Smooth muscle cell (in vitro differentiated cells): ENCODE measurements at regions not wholly inside any gene's neighbourhood (a gene's known extent, or its start where the extent isn't known, plus 50 kb on each side); places are given as distances from the start of the nearest gene placed in this dataset.

Experiments
- DNase-seq: peaks from one replicate; lab custom pipeline; 2025; ENCODE audit not compliant: unreplicated experiment; lab: John Stamatoyannopoulos, UW
- H2AFZ ChIP-seq: fragments of 200-600 bp; sonication (generic); 2 replicates; pipeline ENCODE4 v1.6.0; 2016; ENCODE audit warnings: antibody characterized with exemption, low read depth, mild to moderate bottlenecking
- H3F3A ChIP-seq: fragments of 200-600 bp; sonication (generic); 2 replicates; pipeline ENCODE4 v1.6.0; 2017; ENCODE audit warnings: antibody characterized with exemption, low read depth
- H3K27ac ChIP-seq: fragments of 200-600 bp; sonication (generic); 2 replicates; pipeline ENCODE4 v1.5.1; 2016; ENCODE audit warnings: low read depth, mild to moderate bottlenecking
- H3K27me3 ChIP-seq: fragments of 200-600 bp; sonication (generic); 2 replicates; pipeline ENCODE4 v1.6.1; 2016; ENCODE audit warnings: low read depth, mild to moderate bottlenecking
- H3K36me3 ChIP-seq: fragments of 200-600 bp; sonication (generic); 2 replicates; pipeline ENCODE4 v1.5.1; 2016; ENCODE audit warnings: low read depth
- H3K4me1 ChIP-seq: fragments of 200-600 bp; sonication (generic); 2 replicates; pipeline ENCODE4 v1.5.1; 2016; ENCODE audit warnings: low read depth
- H3K4me2 ChIP-seq: fragments of 200-600 bp; sonication (generic); 2 replicates; pipeline ENCODE4 v1.6.0; 2016; ENCODE audit warnings: mild to moderate bottlenecking
- H3K4me3 ChIP-seq: fragments of 200-600 bp; sonication (generic); 2 replicates; pipeline ENCODE4 v1.5.1; 2016; ENCODE audit warnings: mild to moderate bottlenecking
- H3K79me2 ChIP-seq: fragments of 200-600 bp; sonication (generic); 2 replicates; pipeline ENCODE4 v1.6.0; 2016; ENCODE audit warnings: low read depth, mild to moderate bottlenecking
- H3K9ac ChIP-seq: fragments of 200-600 bp; sonication (generic); 2 replicates; pipeline ENCODE4 v1.6.0; 2016; ENCODE audit warnings: low read depth
- H3K9me3 ChIP-seq: fragments of 200-600 bp; sonication (generic); replicated peaks from 2 replicates; pipeline ENCODE4 v1.5.1; 2016; ENCODE audit warnings: low read depth
- H4K20me1 ChIP-seq: fragments of 200-600 bp; sonication (generic); 2 replicates; pipeline ENCODE4 v1.6.0; 2016; ENCODE audit warnings: low read depth
- CTCF ChIP-seq: fragments of 200-600 bp; sonication (generic); IDR thresholded peaks from 2 replicates; pipeline ENCODE4 v1.5.1; 2017; ENCODE audit warnings: borderline replicate concordance, mild to moderate bottlenecking, antibody characterized with exemption; ENCODE audit not compliant: insufficient read depth, poor library complexity, severe bottlenecking
- WGBS: methylation state at CpG from one replicate; pipeline ENCODE4 v1.1.7; 2016; ENCODE audit warnings: low lambda C conversion rate; 5-methylcytosine and 5-hydroxymethylcytosine counted together

- no peak overlapping the region for H3K27ac ChIP-seq
- no peak overlapping the region for H3K4me2 ChIP-seq
- H3K9ac ChIP-seq: no peak overlapping the region
- WGBS: 76% methylated on average over 5 of the region's 5 CpGs
- H3K79me2 ChIP-seq: no peaks in the 10 kb centered on the region
- no peak overlapping the region for H2AFZ ChIP-seq
- H3K27me3 ChIP-seq: no peaks in the 10 kb centered on the region
- no peak overlapping the region for H3K4me3 ChIP-seq
- H3K36me3 ChIP-seq: no peaks in the 10 kb centered on the region
- TF ChIP-seq CTCF: no peak
- H4K20me1 ChIP-seq: no peaks in the 10 kb centered on the region
- H3K9me3 ChIP-seq: no peaks in the 10 kb centered on the region
- DNase-seq: no peak
- no peaks in the 10 kb centered on the region for H3K4me1 ChIP-seq
- H3F3A ChIP-seq: no peaks in the 10 kb centered on the region
Observed at GRCh38 chr12:126648074-126648473, 1582.8 kb downstream of the AACS start.

- Histone ChIP-seq H3K27me3 (no peaks in the 10 kb centered on the region), H3K4me3 (no peak overlapping the region), H3K79me2 (no peaks in the 10 kb centered on the region), H2AFZ (no peak overlapping the region), H3K4me1 (no peaks in the 10 kb centered on the region), H3K36me3 (no peaks in the 10 kb centered on the region), H3K27ac (no peak overlapping the region), H4K20me1 (no peaks in the 10 kb centered on the region), H3K4me2 (no peak overlapping the region), H3F3A (no peaks in the 10 kb centered on the region), H3K9ac (no peak overlapping the region), H3K9me3 (no peaks in the 10 kb centered on the region)
- TF ChIP-seq CTCF: no peak
- DNase-seq: no peak
- 91% methylated on average over 5 of the region's 5 CpGs for WGBS
Observed at GRCh38 chr12:126651133-126651532, 1585.9 kb downstream of the AACS start.

GRCh38 chr12:126663304-126664094, 1598.3 kb downstream of the AACS start:
- Histone ChIP-seq H3K36me3 (no peaks in the 10 kb centered on the region), H3K4me3 (no peak overlapping the region), H3F3A (no peaks in the 10 kb centered on the region), H3K27me3 (no peaks in the 10 kb centered on the region), H3K27ac (no peak overlapping the region), H3K4me2 (no peak overlapping the region), H3K79me2 (no peaks in the 10 kb centered on the region), H3K4me1 (no peaks in the 10 kb centered on the region), H3K9ac (no peak overlapping the region), H4K20me1 (no peaks in the 10 kb centered on the region), H3K9me3 (no peaks in the 10 kb centered on the region), H2AFZ (no peak overlapping the region)
- DNase-seq: no peak
- TF ChIP-seq CTCF: peak; percentile 15
- whole genome bisulfite sequencing: 38% methylated on average over 6 of the region's 6 CpGs

- no peak overlapping the region for H3K4me2 ChIP-seq
- no peaks in the 10 kb centered on the region for H3K36me3 ChIP-seq
- 67% methylated on average over 4 of the region's 4 CpGs for WGBS
- no peaks in the 10 kb centered on the region for H3K79me2 ChIP-seq
- H3K4me3 ChIP-seq: no peak overlapping the region
- H3K4me1 ChIP-seq: no peaks in the 10 kb centered on the region
- H3K27me3 ChIP-seq: no peaks in the 10 kb centered on the region
- no peak overlapping the region for H2AFZ ChIP-seq
- no peaks in the 10 kb centered on the region for H4K20me1 ChIP-seq
- no peaks in the 10 kb centered on the region for H3F3A ChIP-seq
- H3K9me3 ChIP-seq: no peaks in the 10 kb centered on the region
- TF ChIP-seq CTCF: no peak
- H3K27ac ChIP-seq: no peak overlapping the region
- no peak overlapping the region for H3K9ac ChIP-seq
- DNase-seq: no peak
Observed at GRCh38 chr12:126667339-126667738, 1599.6 kb upstream of the TMEM132C start.
